Caco-2 (cell line): ENCODE measurements at regions not wholly inside any gene's neighbourhood (a gene's known extent, or its start where the extent isn't known, plus 50 kb on each side); places are given as distances from the start of the nearest gene placed in this dataset.

Experiments used
- BruUV-seq: library from RNA; stranded (reverse); fragments of 400-500 nt; replicated peaks from 2 replicates; lab custom pipeline; 2021; lab: Mats Ljungman, UMichigan
- CTCF ChIA-PET: fragments of 300-600 bp; sonication (Branson Sonifier 250); formaldehyde crosslinking; loops from one replicate; lab custom pipeline; 2022; ENCODE audit warnings: antibody characterized with exemption; lab: Charles Lee
- POLR2A ChIA-PET: fragments of 300-600 bp; sonication (Branson Sonifier 250); formaldehyde crosslinking; loops from one replicate; lab custom pipeline; 2022; ENCODE audit warnings: antibody characterized with exemption; lab: Charles Lee
- DNase-seq, 2 experiments: peaks; one replicate each; pipeline versions ENCODE4 v3.0.0 to v3.0.0-alpha.2; 2020 to 2022
- H3K27me3 ChIP-seq: replicated peaks from 2 replicates; pipeline ENCODE4 v1.6.0; 2011; ENCODE audit warnings: low read length; ENCODE audit not compliant: control insufficient read depth, insufficient read depth
- H3K36me3 ChIP-seq: 2 replicates; pipeline ENCODE4 v1.5.1; 2011; ENCODE audit warnings: low read length; ENCODE audit not compliant: control insufficient read depth, insufficient read depth
- H3K4me1 ChIP-seq: fragments of 250-450 bp; sonication (Bioruptor Pico); 2 replicates; pipeline ENCODE4 v1.5.1; 2020; ENCODE audit warnings: mild to moderate bottlenecking
- H3K4me3 ChIP-seq: 2 replicates; pipeline ENCODE4 v1.5.1; 2011; ENCODE audit warnings: low read depth, mild to moderate bottlenecking, control low read depth, low read length
- H3K9me3 ChIP-seq: fragments of 250-450 bp; sonication (Bioruptor Pico); 2 replicates; pipeline ENCODE4 v1.5.1; 2020; ENCODE audit warnings: mild to moderate bottlenecking, moderate library complexity
- H3K27ac Mint-ChIP-seq: one replicate; pipeline ENCODE4 v1.8.0; 2022; ENCODE audit warnings: mixed read lengths; ENCODE audit not compliant: unreplicated experiment
- H3K27me3 Mint-ChIP-seq: one replicate; pipeline ENCODE4 v1.8.0; 2022; ENCODE audit warnings: mixed read lengths; ENCODE audit not compliant: insufficient read depth, unreplicated experiment
- H3K36me3 Mint-ChIP-seq: one replicate; pipeline ENCODE4 v1.8.0; 2022; ENCODE audit warnings: mild to moderate bottlenecking, mixed read lengths; ENCODE audit not compliant: insufficient read depth, unreplicated experiment
- H3K4me1 Mint-ChIP-seq: one replicate; pipeline ENCODE4 v1.8.0; 2022; ENCODE audit warnings: low read depth, mixed read lengths; ENCODE audit not compliant: unreplicated experiment
- H3K4me3 Mint-ChIP-seq: one replicate; pipeline ENCODE4 v1.8.0; 2022; ENCODE audit warnings: mild to moderate bottlenecking, moderate library complexity, mixed read lengths; ENCODE audit not compliant: unreplicated experiment
- H3K9me3 Mint-ChIP-seq: one replicate; pipeline ENCODE4 v1.8.0; 2022; ENCODE audit warnings: mixed read lengths; ENCODE audit not compliant: unreplicated experiment
- CTCF ChIP-seq, 2 experiments: fragments of 200-600 bp in 1 of 2; IDR thresholded peaks; 1 replicate in 1 of 2; 2 replicates in 1 of 2; pipeline versions ENCODE4 v1.5.1 to v1.8.0; 2011 to 2022; ENCODE audit warnings: antibody characterized with exemption in 1 of 2, control low read depth in 1 of 2, inconsistent platforms in 1 of 2, low read depth in 1 of 2, low read length in 1 of 2, mild to moderate bottlenecking in 1 of 2, moderate library complexity in 1 of 2; ENCODE audit not compliant: insufficient read depth in 1 of 2, severe bottlenecking in 1 of 2, unreplicated experiment in 1 of 2
- intact Hi-C: fragments of 100-400 bp; cut with micrococcal nuclease; formaldehyde crosslinking; loops from one replicate; pipeline ENCODE4 v1.10.0; 2022; ENCODE audit not compliant: unreplicated experiment

- no peaks in the 10 kb centered on the region for H3K27me3 Mint-ChIP-seq
- no TSS peak for BruUV-seq
- H3K4me3 Mint-ChIP-seq = no peak overlapping the region
- CTCF ChIA-PET = no interaction called here
- H3K36me3 Mint-ChIP-seq = no peaks in the 10 kb centered on the region
- no peaks in the 10 kb centered on the region for H3K9me3 ChIP-seq
- no peaks in the 10 kb centered on the region for H3K9me3 Mint-ChIP-seq
- H3K36me3 ChIP-seq = no peaks in the 10 kb centered on the region
- H3K27me3 ChIP-seq = no peaks in the 10 kb centered on the region
- H3K4me1 Mint-ChIP-seq = no peaks in the 10 kb centered on the region
- no peak overlapping the region for H3K4me3 ChIP-seq
- no peaks in the 10 kb centered on the region for H3K4me1 ChIP-seq
- no peak overlapping the region for H3K27ac Mint-ChIP-seq
- POLR2A ChIA-PET = no interaction called here
- TF ChIP-seq CTCF (IDR thresholded peaks at IDR 0.05; ENCODE audit: insufficient read depth in 1 of 2, low read depth in 1 of 2, low read length in 1 of 2, severe bottlenecking in 1 of 2, unreplicated experiment in 1 of 2) = no peak
- intact Hi-C loops = no loop called here
- no peak for DNase-seq
Observed at GRCh38 chr17:5841862-5842261, 228.3 kb upstream of the WSCD1 start.

- Histone ChIP-seq H3K27me3 (no peaks in the 10 kb centered on the region), H3K9me3 (no peaks in the 10 kb centered on the region), H3K4me3 (no peak overlapping the region), H3K4me1 (no peaks in the 10 kb centered on the region), H3K36me3 (no peaks in the 10 kb centered on the region)
- H3K9me3 Mint-ChIP-seq = no peaks in the 10 kb centered on the region
- no peaks in the 10 kb centered on the region for H3K27me3 Mint-ChIP-seq
- no peak overlapping the region for H3K4me3 Mint-ChIP-seq
- intact Hi-C loops = no loop called here
- ChIA-PET POLR2A (interaction anchor here (0.6 kb wide), 1 partner anchor 14 kb away, joined by 4 read pairs; no protein-coding TSS in a partner anchor), CTCF (no interaction called here)
- H3K36me3 Mint-ChIP-seq = no peaks in the 10 kb centered on the region
- no TSS peak for BruUV-seq
- H3K27ac Mint-ChIP-seq = no peak overlapping the region
- no peak for TF ChIP-seq CTCF (IDR thresholded peaks at IDR 0.05; ENCODE audit: insufficient read depth in 1 of 2, low read depth in 1 of 2, low read length in 1 of 2, severe bottlenecking in 1 of 2, unreplicated experiment in 1 of 2)
- no peaks in the 10 kb centered on the region for H3K4me1 Mint-ChIP-seq
- DNase-seq = no peak
Observed at GRCh38 chr17:5843366-5844026, 226.7 kb upstream of the WSCD1 start.

GRCh38 chr17:5846001-5846400 lies 224.2 kb upstream of the WSCD1 start:
- intact Hi-C loops = no loop called here
- Histone ChIP-seq H3K4me1 (no peaks in the 10 kb centered on the region), H3K4me3 (no peak overlapping the region), H3K36me3 (no peaks in the 10 kb centered on the region), H3K9me3 (no peaks in the 10 kb centered on the region), H3K27me3 (no peaks in the 10 kb centered on the region)
- Mint-ChIP-seq H3K27me3 (no peaks in the 10 kb centered on the region), H3K4me1 (no peaks in the 10 kb centered on the region), H3K27ac (no peak overlapping the region), H3K9me3 (no peaks in the 10 kb centered on the region), H3K36me3 (no peaks in the 10 kb centered on the region), H3K4me3 (no peak overlapping the region)
- DNase-seq = no peak
- no peak for TF ChIP-seq CTCF (IDR thresholded peaks at IDR 0.05; ENCODE audit: insufficient read depth in 1 of 2, low read depth in 1 of 2, low read length in 1 of 2, severe bottlenecking in 1 of 2, unreplicated experiment in 1 of 2)
- BruUV-seq = no TSS peak
- POLR2A ChIA-PET = no interaction called here
- CTCF ChIA-PET = no interaction called here
